Stimulated activated naive CD8-positive, alpha-beta T cell treated with anti-CD3 and anti-CD28 coated beads, Interleukin-15, amount 100 ng/mL, for 72 hours (primary cell): ENCODE measurements at regions not wholly inside any gene's neighbourhood (a gene's known extent, or its start where the extent isn't known, plus 50 kb on each side); places are given as distances from the start of the nearest gene placed in this dataset.
"Not testable (repeated sequence)": the region's sequence is repeated elsewhere in the genome, so short reads cannot be mapped to it uniquely, and the experiment has no call there.

Source experiments
- ATAC-seq: fragments of 150-1000 bp; cut with Tn5 transposase; 2 replicates; pipeline ENCODE4 v1.10.0; 2021; ENCODE audit warnings: mild to moderate bottlenecking, moderate library complexity
- DNase-seq, 2 donors: peaks; one replicate each; pipeline ENCODE4 v3.0.0; 2021 to 2022
- H3K27ac Mint-ChIP-seq, 2 donors: one replicate each; pipeline ENCODE4 v1.8.0; 2022; ENCODE audit warnings: mild to moderate bottlenecking in 2 of 2, mixed read lengths in 2 of 2, moderate library complexity in 2 of 2
- H3K27me3 Mint-ChIP-seq: one replicate; pipeline ENCODE4 v1.8.0; 2022; ENCODE audit warnings: mixed read lengths
- H3K4me1 Mint-ChIP-seq: one replicate; pipeline ENCODE4 v1.8.0; 2022; ENCODE audit warnings: mild to moderate bottlenecking, mixed read lengths
- H3K4me3 Mint-ChIP-seq, 2 donors: one replicate each; pipeline ENCODE4 v1.8.0; 2022; ENCODE audit warnings: mild to moderate bottlenecking in 2 of 2, mixed read lengths in 2 of 2, moderate library complexity in 1 of 2
- H3K9me3 Mint-ChIP-seq, 2 donors: one replicate each; pipeline ENCODE4 v1.8.0; 2022; ENCODE audit warnings: mixed read lengths in 2 of 2

- Mint-ChIP-seq H3K4me3 (no peak overlapping the region), H3K9me3 (peaks cover 0 to 11% of the 10 kb centered on the region in 2 donors), H3K4me1 (no peaks in the 10 kb centered on the region), H3K27ac (no peak overlapping the region), H3K27me3 (no peaks in the 10 kb centered on the region)
- DNase-seq: no peak
- ATAC-seq: no peak
Measured at GRCh38 chrX:7512845-7513244, 330.1 kb upstream of the VCX start.

- H3K27me3 Mint-ChIP-seq: no peaks in the 10 kb centered on the region
- H3K4me1 Mint-ChIP-seq: no peaks in the 10 kb centered on the region
- no peak overlapping the region for H3K27ac Mint-ChIP-seq
- H3K4me3 Mint-ChIP-seq: no peak overlapping the region
- ATAC-seq: no peak
- no peak for DNase-seq
- H3K9me3 Mint-ChIP-seq: peaks cover 7% of the 10 kb centered on the region in 2 donors
Measured at GRCh38 chrX:7503251-7503650, 339.7 kb upstream of the VCX start.

GRCh38 chrX:7500386-7500785, 342.6 kb upstream of the VCX start:
- Mint-ChIP-seq H3K4me3 (no peak overlapping the region), H3K27ac (no peak overlapping the region), H3K27me3 (no peaks in the 10 kb centered on the region), H3K9me3 (peaks cover 4 to 7% of the 10 kb centered on the region in 2 donors), H3K4me1 (no peaks in the 10 kb centered on the region)
- ATAC-seq (no peak), DNase-seq (no peak)

GRCh38 chrX:7486505-7486904, 338.6 kb upstream of the PUDP start:
- Mint-ChIP-seq H3K9me3 (peaks cover 4 to 7% of the 10 kb centered on the region in 2 donors), H3K27me3 (no peaks in the 10 kb centered on the region), H3K27ac (no peak overlapping the region), H3K4me3 (no peak overlapping the region), H3K4me1 (no peaks in the 10 kb centered on the region)
- ATAC-seq (no peak), DNase-seq (no peak)

GRCh38 chrX:7485061-7485460, 337.1 kb upstream of the PUDP start:
- H3K4me1 Mint-ChIP-seq: no peaks in the 10 kb centered on the region
- H3K27me3 Mint-ChIP-seq: no peaks in the 10 kb centered on the region
- H3K4me3 Mint-ChIP-seq: no peak overlapping the region
- no peak overlapping the region for H3K27ac Mint-ChIP-seq
- peaks cover 4 to 7% of the 10 kb centered on the region in 2 donors for H3K9me3 Mint-ChIP-seq
- DNase-seq: no peak
- ATAC-seq: no peak

GRCh38 chrX:7480721-7481120, 332.8 kb upstream of the PUDP start:
- Mint-ChIP-seq H3K27me3 (no peaks in the 10 kb centered on the region), H3K4me3 (no peak overlapping the region), H3K4me1 (no peaks in the 10 kb centered on the region), H3K27ac (no peak overlapping the region), H3K9me3 (peaks cover 4 to 7% of the 10 kb centered on the region in 2 donors)
- DNase-seq (no peak), ATAC-seq (no peak)

GRCh38 chrX:7462110-7462509, 314.2 kb upstream of the PUDP start:
- Mint-ChIP-seq H3K9me3 (peaks cover 4 to 6% of the 10 kb centered on the region in 2 donors), H3K4me1 (no peaks in the 10 kb centered on the region), H3K4me3 (no peak overlapping the region), H3K27ac (no peak overlapping the region), H3K27me3 (no peaks in the 10 kb centered on the region)
- DNase-seq (no peak), ATAC-seq (no peak)

GRCh38 chrX:7461051-7461450, 313.1 kb upstream of the PUDP start:
- DNase-seq, H3K4me1 Mint-ChIP-seq, H3K27ac Mint-ChIP-seq, H3K9me3 Mint-ChIP-seq, H3K4me3 Mint-ChIP-seq, ATAC-seq, H3K27me3 Mint-ChIP-seq: not testable (repeated sequence)

- H3K27me3 Mint-ChIP-seq: no peaks in the 10 kb centered on the region
Measured at GRCh38 chrX:7447801-7448499, 300.0 kb upstream of the PUDP start.

GRCh38 chrX:7446815-7447214, 298.9 kb upstream of the PUDP start:
- no peaks in the 10 kb centered on the region for H3K9me3 Mint-ChIP-seq
- no peaks in the 10 kb centered on the region for H3K27me3 Mint-ChIP-seq
- H3K4me1 Mint-ChIP-seq: no peaks in the 10 kb centered on the region
- ATAC-seq (no peak), DNase-seq (no peak)
- H3K4me3 Mint-ChIP-seq: no peak overlapping the region
- no peak overlapping the region for H3K27ac Mint-ChIP-seq

More at GRCh38 chrX:7447801-7448499, 300.0 kb upstream of the PUDP start:
- no peak overlapping the region for H3K4me3 Mint-ChIP-seq
- no peak overlapping the region for H3K27ac Mint-ChIP-seq
- no peaks in the 10 kb centered on the region for H3K9me3 Mint-ChIP-seq
- ATAC-seq (no peak), DNase-seq (no peak)
- no peaks in the 10 kb centered on the region for H3K4me1 Mint-ChIP-seq

GRCh38 chrX:7444967-7445366, 297.0 kb upstream of the PUDP start:
- Mint-ChIP-seq H3K27me3 (no peaks in the 10 kb centered on the region), H3K4me3 (no peak overlapping the region), H3K4me1 (no peaks in the 10 kb centered on the region), H3K27ac (no peak overlapping the region), H3K9me3 (no peaks in the 10 kb centered on the region)
- peak; percentile 89 for ATAC-seq
- peak; percentile 1 to 12 for DNase-seq

GRCh38 chrX:7441586-7441985, 293.6 kb upstream of the PUDP start:
- no peak overlapping the region for H3K4me3 Mint-ChIP-seq
- no peak for DNase-seq
- H3K4me1 Mint-ChIP-seq: no peaks in the 10 kb centered on the region
- no peak overlapping the region for H3K27ac Mint-ChIP-seq
- no peaks in the 10 kb centered on the region for H3K9me3 Mint-ChIP-seq
- ATAC-seq: no peak
- no peaks in the 10 kb centered on the region for H3K27me3 Mint-ChIP-seq

GRCh38 chrX:7435822-7436221, 287.9 kb upstream of the PUDP start:
- DNase-seq (no peak), ATAC-seq (no peak)
- no peaks in the 10 kb centered on the region for H3K27me3 Mint-ChIP-seq
- no peaks in the 10 kb centered on the region for H3K4me1 Mint-ChIP-seq
- H3K4me3 Mint-ChIP-seq: no peak overlapping the region
- H3K27ac Mint-ChIP-seq: no peak overlapping the region
- peaks cover 8 to 9% of the 10 kb centered on the region in 2 donors for H3K9me3 Mint-ChIP-seq

- Mint-ChIP-seq H3K9me3 (peaks cover 13 to 24% of the 10 kb centered on the region in 2 donors), H3K4me1 (no peaks in the 10 kb centered on the region), H3K27me3 (no peaks in the 10 kb centered on the region), H3K27ac (no peak overlapping the region), H3K4me3 (no peak overlapping the region)
- ATAC-seq (no peak), DNase-seq (no peak)
Measured at GRCh38 chrX:7432901-7433300, 284.9 kb upstream of the PUDP start.

- Mint-ChIP-seq H3K27ac (no peak overlapping the region), H3K9me3 (peaks cover 0 to 6% of the 10 kb centered on the region in 2 donors), H3K4me1 (no peaks in the 10 kb centered on the region), H3K27me3 (no peaks in the 10 kb centered on the region), H3K4me3 (no peak overlapping the region)
- ATAC-seq: no peak
- no peak for DNase-seq
Measured at GRCh38 chrX:7420717-7421116, 272.8 kb upstream of the PUDP start.

GRCh38 chrX:7414753-7415152, 266.8 kb upstream of the PUDP start:
- DNase-seq (no peak), ATAC-seq (no peak)
- Mint-ChIP-seq H3K9me3 (no peaks in the 10 kb centered on the region), H3K4me1 (no peaks in the 10 kb centered on the region), H3K27me3 (no peaks in the 10 kb centered on the region), H3K4me3 (no peak overlapping the region), H3K27ac (no peak overlapping the region)

GRCh38 chrX:7412840-7413239, 264.9 kb upstream of the PUDP start:
- no peaks in the 10 kb centered on the region for H3K9me3 Mint-ChIP-seq
- no peaks in the 10 kb centered on the region for H3K4me1 Mint-ChIP-seq
- no peaks in the 10 kb centered on the region for H3K27me3 Mint-ChIP-seq
- no peak overlapping the region for H3K4me3 Mint-ChIP-seq
- no peak overlapping the region for H3K27ac Mint-ChIP-seq
- no peak for DNase-seq
- no peak for ATAC-seq
